Kidney (tissue), 13 donors: ENCODE measurements at regions not wholly inside any gene's neighbourhood (a gene's known extent, or its start where the extent isn't known, plus 50 kb on each side); places are given as distances from the start of the nearest gene placed in this dataset.

Experiments used
- DNase-seq, 5 donors: peaks; one replicate each; pipeline ENCODE4 v3.0.0-alpha.2; 2013 to 2020
- FAIRE-seq: peaks from 2 replicates; lab custom pipeline; 2012; peaks lifted over from hg19 to GRCh38; lab: Jason Lieb, UNC
- H3K27ac ChIP-seq, 2 donors: one replicate each; pipeline ENCODE4 v1.7.0; 2013; ENCODE audit warnings: low read depth in 2 of 2, low read length in 2 of 2, inconsistent platforms in 1 of 2
- H3K27me3 ChIP-seq: one replicate; pipeline ENCODE4 v1.7.1; 2013; ENCODE audit warnings: low read length, inconsistent platforms; ENCODE audit not compliant: control insufficient read depth, insufficient read depth
- H3K36me3 ChIP-seq, 3 donors: one replicate each; pipeline versions ENCODE4 v1.7.0 to v1.7.1; 2013; ENCODE audit warnings: low read length in 3 of 3, control low read depth in 1 of 3, inconsistent platforms in 1 of 3; ENCODE audit not compliant: insufficient read depth in 3 of 3, control insufficient read depth in 2 of 3
- H3K4me1 ChIP-seq, 3 donors: one replicate each; pipeline versions ENCODE4 v1.7.0 to v1.7.1; 2013; ENCODE audit warnings: low read length in 3 of 3, inconsistent platforms in 1 of 3, low read depth in 1 of 3; ENCODE audit not compliant: control insufficient read depth in 2 of 3, insufficient read depth in 2 of 3
- H3K4me3 ChIP-seq, 3 donors: one replicate each; pipeline versions ENCODE4 v1.7.0 to v1.8.1; 2013; ENCODE audit warnings: low read length in 3 of 3, control low read depth in 1 of 3, inconsistent platforms in 1 of 3
- H3K9ac ChIP-seq, 3 donors: one replicate each; pipeline versions ENCODE4 v1.7.0 to v1.7.1; 2013; ENCODE audit warnings: low read length in 3 of 3, control low read depth in 1 of 3, inconsistent platforms in 1 of 3
- H3K9me3 ChIP-seq, 3 donors: one replicate each; pipeline versions ENCODE4 v1.7.0 to v1.7.1; 2013; ENCODE audit warnings: low read length in 3 of 3, control low read depth in 1 of 3, inconsistent platforms in 1 of 3; ENCODE audit not compliant: control insufficient read depth in 2 of 3, insufficient read depth in 1 of 3
- intact Hi-C: fragments of 100-400 bp; cut with DNase I; formaldehyde crosslinking; loops from one replicate; pipeline ENCODE4 v1.11.1; 2022
- TF ChIP-seq, protein P1 (sequence below): IDR thresholded peaks from 3 replicates; pipeline ENCODE4 v1.5.1; 2012; ENCODE audit warnings: mild to moderate bottlenecking, moderate library complexity, borderline replicate concordance; ENCODE audit not compliant: insufficient read depth; ENCODE audit errors: extremely low read depth
- donor health status: control.
- donor health status: control.
- donor health status: control.
- donor health status: control.
- donor health status: control.
- donor health status: DM: yes; HTN: yes; CAD: no.
- donor health status: Normal renal cell carcinoma (clear cell type).

DNA sequence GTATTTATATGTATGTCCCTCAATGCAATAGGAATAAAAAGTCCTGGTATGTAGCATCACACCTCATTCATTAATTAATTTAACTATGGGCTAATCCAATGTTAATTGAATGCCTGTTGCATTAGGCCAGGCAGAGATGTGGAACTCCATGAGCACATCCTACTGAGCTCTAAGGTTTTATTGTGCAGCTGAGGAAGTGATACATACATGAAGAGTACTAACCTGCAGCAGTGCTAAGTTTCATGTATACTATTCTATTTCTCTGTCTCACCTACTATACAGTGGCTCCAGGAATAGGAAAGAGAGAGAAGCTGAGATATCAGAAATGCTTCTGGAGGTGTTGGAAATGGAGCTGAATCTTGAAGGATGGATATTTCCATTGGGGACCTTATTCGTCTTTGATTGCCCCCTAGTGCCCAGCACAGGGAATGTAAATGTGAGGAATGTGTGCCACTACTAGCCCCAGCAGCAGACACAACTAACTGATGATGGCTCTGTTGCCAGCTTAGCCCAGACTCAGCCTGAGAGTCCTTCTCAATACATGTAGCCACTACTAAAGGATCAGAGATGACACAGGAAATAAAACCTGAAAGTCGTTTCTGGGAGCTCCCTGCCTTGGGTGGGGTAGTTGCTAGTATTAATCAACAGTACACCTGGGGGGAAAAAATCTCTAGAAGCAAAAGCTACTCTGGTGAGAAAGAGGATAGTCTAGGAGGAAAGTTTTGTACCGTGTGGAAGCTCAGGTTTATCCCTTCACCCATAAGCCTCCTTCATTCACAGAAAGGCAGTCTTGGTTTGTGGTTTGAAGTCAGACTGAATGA is 173.3 kb upstream of the FOXD3 start:
- DNase-seq (peak in 3 of 5 donors; percentile 17 to 41 (median 36)), FAIRE-seq (no peak)
- intact Hi-C loops: no loop called here
- Histone ChIP-seq H3K4me3 (no peak overlapping the region), H3K27me3 (no peaks in the 10 kb centered on the region), H3K36me3 (no peaks in the 10 kb centered on the region), H3K4me1 (no peaks in the 10 kb centered on the region), H3K9ac (no peak overlapping the region), H3K27ac (no peak overlapping the region), H3K9me3 (no peaks in the 10 kb centered on the region)
- TF ChIP-seq, protein P1, sequence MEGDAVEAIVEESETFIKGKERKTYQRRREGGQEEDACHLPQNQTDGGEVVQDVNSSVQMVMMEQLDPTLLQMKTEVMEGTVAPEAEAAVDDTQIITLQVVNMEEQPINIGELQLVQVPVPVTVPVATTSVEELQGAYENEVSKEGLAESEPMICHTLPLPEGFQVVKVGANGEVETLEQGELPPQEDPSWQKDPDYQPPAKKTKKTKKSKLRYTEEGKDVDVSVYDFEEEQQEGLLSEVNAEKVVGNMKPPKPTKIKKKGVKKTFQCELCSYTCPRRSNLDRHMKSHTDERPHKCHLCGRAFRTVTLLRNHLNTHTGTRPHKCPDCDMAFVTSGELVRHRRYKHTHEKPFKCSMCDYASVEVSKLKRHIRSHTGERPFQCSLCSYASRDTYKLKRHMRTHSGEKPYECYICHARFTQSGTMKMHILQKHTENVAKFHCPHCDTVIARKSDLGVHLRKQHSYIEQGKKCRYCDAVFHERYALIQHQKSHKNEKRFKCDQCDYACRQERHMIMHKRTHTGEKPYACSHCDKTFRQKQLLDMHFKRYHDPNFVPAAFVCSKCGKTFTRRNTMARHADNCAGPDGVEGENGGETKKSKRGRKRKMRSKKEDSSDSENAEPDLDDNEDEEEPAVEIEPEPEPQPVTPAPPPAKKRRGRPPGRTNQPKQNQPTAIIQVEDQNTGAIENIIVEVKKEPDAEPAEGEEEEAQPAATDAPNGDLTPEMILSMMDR: peak; percentile 63

DNA sequence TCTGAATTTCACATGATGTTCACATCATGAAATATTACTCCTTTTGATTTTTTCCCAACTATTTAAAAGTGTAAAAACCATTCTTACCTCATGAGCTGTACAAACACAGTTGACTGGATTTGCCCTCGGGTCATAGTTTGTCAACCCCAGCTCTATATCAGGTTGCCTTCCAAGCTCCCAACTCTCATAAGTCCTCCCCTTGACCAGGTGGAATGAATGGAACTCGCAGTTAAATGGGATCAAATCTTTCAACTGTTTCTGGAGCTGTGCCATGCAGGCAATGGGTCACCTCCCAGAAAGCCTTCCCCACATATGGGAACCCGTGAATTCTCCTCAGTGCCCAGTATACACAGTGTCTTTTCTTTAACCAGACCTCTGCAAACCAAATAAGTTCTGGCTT is 169.8 kb upstream of the FOXD3 start:
- no peaks in the 10 kb centered on the region for H3K9me3 ChIP-seq
- DNase-seq: peak in 2 of 5 donors; percentile 17 to 25
- intact Hi-C loops: no loop called here
- no peak for FAIRE-seq
- TF ChIP-seq, protein P1: no peak
- H3K4me3 ChIP-seq: no peak overlapping the region
- no peaks in the 10 kb centered on the region for H3K36me3 ChIP-seq
- H3K27me3 ChIP-seq: no peaks in the 10 kb centered on the region
- no peaks in the 10 kb centered on the region for H3K4me1 ChIP-seq
- H3K27ac ChIP-seq: no peak overlapping the region
- H3K9ac ChIP-seq: no peak overlapping the region

DNA sequence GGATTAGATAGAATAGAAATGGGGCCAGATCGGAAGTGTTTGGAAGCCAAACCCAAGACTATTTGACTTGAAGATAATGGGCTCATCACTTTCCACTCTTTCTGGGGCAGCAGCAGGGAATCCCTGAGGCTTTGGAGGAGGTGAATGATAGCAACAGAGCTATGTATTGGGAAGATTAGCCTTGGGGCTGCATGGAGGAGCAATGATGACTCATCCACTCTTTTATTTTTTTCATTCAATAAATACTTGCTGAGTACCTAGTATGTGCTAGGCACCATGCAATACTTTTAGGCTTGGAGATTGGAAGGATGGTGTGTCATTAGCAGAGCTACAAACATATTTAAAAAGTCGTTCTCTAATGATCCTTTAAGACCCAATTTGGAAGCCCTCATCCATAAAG is 166.9 kb upstream of the FOXD3 start:
- no peaks in the 10 kb centered on the region for H3K4me1 ChIP-seq
- no peak for FAIRE-seq

More for the DNA sequence above, 166.9 kb upstream of the FOXD3 start:
- H3K9me3 ChIP-seq: no peaks in the 10 kb centered on the region
- DNase-seq: no peak
- no peaks in the 10 kb centered on the region for H3K27me3 ChIP-seq
- H3K27ac ChIP-seq: no peak overlapping the region
- no peak overlapping the region for H3K4me3 ChIP-seq
- intact Hi-C loops: no loop called here
- TF ChIP-seq, protein P1: no peak
- H3K9ac ChIP-seq: no peak overlapping the region
- H3K36me3 ChIP-seq: no peaks in the 10 kb centered on the region
